ENCODE measurements at regions not wholly inside any gene's neighbourhood (a gene's known extent, or its start where the extent isn't known, plus 50 kb on each side); places are given as distances from the start of the nearest gene placed in this dataset.

- ChIA-PET CTCF (interaction anchor here (2.8 kb wide), 1 partner anchor 13 kb away, joined by 9 read pairs; no protein-coding TSS in a partner anchor), POLR2A (no interaction called here)
- H2AFZ ChIP-seq (ENCODE audit: low read depth): no peak overlapping the region
- DNase-seq: no peak
- peaks cover 0 to 6% of the 10 kb centered on the region in 2 experiments; a peak in 2 of 4 replicates for H3K4me1 ChIP-seq (ENCODE audit: control insufficient read depth in 1 of 2, insufficient read depth in 2 of 2, low read depth in 1 of 2, low read length in 1 of 2)
- H3K79me2 ChIP-seq (ENCODE audit: insufficient read depth): no peaks in the 10 kb centered on the region
- TF ChIP-seq JUND (IDR thresholded peaks at IDR 0.05): no peak
- TF ChIP-seq YY1 (IDR thresholded peaks at IDR 0.05; ENCODE audit: low read depth): no peak
- TF ChIP-seq FOXM1 (IDR thresholded peaks at IDR 0.05; ENCODE audit: low read depth): no peak
- no peak for TF ChIP-seq ZBTB33 (IDR thresholded peaks at IDR 0.05; ENCODE audit: borderline replicate concordance, low read depth)
- no peak for TF ChIP-seq USF2 (IDR thresholded peaks at IDR 0.05; ENCODE audit: borderline replicate concordance, low read depth, low read length)
- TF ChIP-seq FOXJ3 (CRISPR knock-in tag; IDR thresholded peaks at IDR 0.05): no peak
- TF ChIP-seq MAX (IDR thresholded peaks at IDR 0.05; ENCODE audit: low read depth): no peak
- no peak overlapping the region for H3K9ac ChIP-seq
- H3K9me3 ChIP-seq: no peaks in the 10 kb centered on the region
- no peaks in the 10 kb centered on the region for H3K9me2 ChIP-seq
- H3K4me2 ChIP-seq: no peak overlapping the region
- no peaks in the 10 kb centered on the region for H4K20me1 ChIP-seq (ENCODE audit: insufficient read depth)
- H3K4me3 ChIP-seq (ENCODE audit: low read depth in 2 of 2, low read length in 1 of 2): no peak overlapping the region
- WGBS (ENCODE audit: low lambda C conversion rate): 12% methylated on average over 5 of the region's 5 CpGs
- H3K36me3 ChIP-seq (replicated peaks in 1 of 2; ENCODE audit: control insufficient read depth in 1 of 2, insufficient read depth in 2 of 2, low read length in 1 of 2): no peaks in the 10 kb centered on the region
- H3K27ac ChIP-seq (ENCODE audit: low read depth in 2 of 2, low read length in 1 of 2): no peak overlapping the region
- H3K27me3 ChIP-seq (ENCODE audit: insufficient read depth): no peaks in the 10 kb centered on the region
- no peaks in the 10 kb centered on the region for H3F3A ChIP-seq (replicated peaks; ENCODE audit: insufficient read depth)
These were observed 123.4 kb upstream of the TFAP2D start for GRCh38 chr6:50589751-50590470.

- no peaks in the 10 kb centered on the region for H3K9me3 ChIP-seq
- H4K20me1 ChIP-seq (ENCODE audit: insufficient read depth): no peaks in the 10 kb centered on the region
- no peaks in the 10 kb centered on the region for H3F3A ChIP-seq (replicated peaks; ENCODE audit: insufficient read depth)
- DNase-seq: peak; percentile 34
- no peak overlapping the region for H3K4me3 ChIP-seq (ENCODE audit: low read depth in 2 of 2, low read length in 1 of 2)
- no peak overlapping the region for H3K9ac ChIP-seq
- 12% methylated on average over 4 of the region's 4 CpGs for WGBS (ENCODE audit: low lambda C conversion rate)
- H3K4me2 ChIP-seq: no peak overlapping the region
- TF ChIP-seq GATA2 (CRISPR knock-in tag; IDR thresholded peaks at IDR 0.05) (peak; percentile 59), ZBTB33 (IDR thresholded peaks at IDR 0.05; ENCODE audit: borderline replicate concordance, low read depth) (no peak), RCOR1 (IDR thresholded peaks at IDR 0.05; ENCODE audit: low read length) (peak; percentile 59; the same call in 1 of the 2 replicates), SMC3 (IDR thresholded peaks at IDR 0.05; ENCODE audit: low read depth, low read length) (no peak), FOXJ3 (CRISPR knock-in tag; IDR thresholded peaks at IDR 0.05) (peak; percentile 61; the same call in 1 of the 2 replicates), GABPA (IDR thresholded peaks at IDR 0.05; ENCODE audit: low read depth) (no peak), EP300 (IDR thresholded peaks at IDR 0.05; ENCODE audit: borderline replicate concordance in 1 of 2, low read depth in 1 of 2, low read length in 1 of 2) (peak in 1 of 2 experiments; percentile 26; a peak in 1 of 4 replicates), REST (IDR thresholded peaks at IDR 0.05; ENCODE audit: low read depth, low read length) (no peak)
- ChIA-PET CTCF (interaction anchor here (0.8 to 2.8 kb wide), 5 partner anchors 10 to 462 kb away, joined by 3 to 10 read pairs (median 4); no protein-coding TSS in a partner anchor), POLR2A (no interaction called here)
- H3K27ac ChIP-seq (ENCODE audit: low read depth in 2 of 2, low read length in 1 of 2): peak overlapping the region in 1 of 2 experiments; percentile 43; a peak in 1 of 4 replicates
- no peaks in the 10 kb centered on the region for H3K79me2 ChIP-seq (ENCODE audit: insufficient read depth)
- no peaks in the 10 kb centered on the region for H3K9me2 ChIP-seq
- no peaks in the 10 kb centered on the region for H3K36me3 ChIP-seq (replicated peaks in 1 of 2; ENCODE audit: control insufficient read depth in 1 of 2, insufficient read depth in 2 of 2, low read length in 1 of 2)
- no peaks in the 10 kb centered on the region for H3K27me3 ChIP-seq (ENCODE audit: insufficient read depth)
- H2AFZ ChIP-seq (ENCODE audit: low read depth): no peak overlapping the region
- peaks cover 0 to 6% of the 10 kb centered on the region in 2 experiments; a peak in 2 of 4 replicates for H3K4me1 ChIP-seq (ENCODE audit: control insufficient read depth in 1 of 2, insufficient read depth in 2 of 2, low read depth in 1 of 2, low read length in 1 of 2)
These were observed 122.2 kb upstream of the TFAP2D start for GRCh38 chr6:50591135-50591534.
